ENCODE measurements at regions not wholly inside any gene's neighbourhood (a gene's known extent, or its start where the extent isn't known, plus 50 kb on each side); places are given as distances from the start of the nearest gene placed in this dataset.

GRCh38 chr2:234306426-234307173 lies 190.3 kb downstream of the ARL4C start:
- no peak for DNase-seq (ENCODE audit: low spot score)

GRCh38 chr2:234305846-234306245 lies 191.0 kb downstream of the ARL4C start:
- DNase-seq (ENCODE audit: low spot score) = no peak

- no peak for DNase-seq (ENCODE audit: low spot score)
Observed at GRCh38 chr2:234304950-234305349, 191.9 kb downstream of the ARL4C start.

GRCh38 chr2:234302664-234302991 lies 194.3 kb downstream of the ARL4C start:
- DNase-seq (ENCODE audit: low spot score) = no peak

GRCh38 chr2:234300932-234301823 lies 195.7 kb downstream of the ARL4C start:
- no peak for DNase-seq (ENCODE audit: low spot score)

- no peak for DNase-seq (ENCODE audit: low spot score)
Observed at GRCh38 chr2:234300391-234300925, 196.4 kb downstream of the ARL4C start.

- DNase-seq (ENCODE audit: low spot score) = no peak
Observed at GRCh38 chr2:234298918-234299317, 198.0 kb downstream of the ARL4C start.

GRCh38 chr2:234296991-234297390 lies 199.9 kb downstream of the ARL4C start:
- no peak for DNase-seq (ENCODE audit: low spot score)

- no peak for DNase-seq (ENCODE audit: low spot score)
Observed at GRCh38 chr2:234293973-234294372, 202.9 kb downstream of the ARL4C start.

- DNase-seq (ENCODE audit: low spot score) = no peak
Observed at GRCh38 chr2:234292962-234293243, 204.0 kb downstream of the ARL4C start.

- no peak for DNase-seq (ENCODE audit: low spot score)
Observed at GRCh38 chr2:234292205-234292961, 204.5 kb downstream of the ARL4C start.

GRCh38 chr2:234291765-234292204 lies 205.1 kb downstream of the ARL4C start:
- peak; percentile 51 for DNase-seq (ENCODE audit: low spot score)

GRCh38 chr2:234290671-234291070 lies 206.2 kb downstream of the ARL4C start:
- DNase-seq (ENCODE audit: low spot score) = peak; percentile 31

GRCh38 chr2:234289834-234290590 lies 206.9 kb downstream of the ARL4C start:
- DNase-seq (ENCODE audit: low spot score) = peak; percentile 46

GRCh38 chr2:234288974-234289455 lies 207.9 kb downstream of the ARL4C start:
- DNase-seq (ENCODE audit: low spot score) = peak; percentile 48

- DNase-seq (ENCODE audit: low spot score) = no peak
Observed at GRCh38 chr2:234287650-234288049, 209.2 kb downstream of the ARL4C start.

GRCh38 chr2:234286956-234287355 lies 209.9 kb downstream of the ARL4C start:
- DNase-seq (ENCODE audit: low spot score) = no peak

GRCh38 chr2:234286118-234286598 lies 210.7 kb downstream of the ARL4C start:
- no peak for DNase-seq (ENCODE audit: low spot score)

GRCh38 chr2:234285541-234285940 lies 211.3 kb downstream of the ARL4C start:
- no peak for DNase-seq (ENCODE audit: low spot score)

- DNase-seq (ENCODE audit: low spot score) = no peak
Observed at GRCh38 chr2:234279637-234280036, 217.2 kb downstream of the ARL4C start.

GRCh38 chr2:234278556-234279255 lies 218.2 kb downstream of the ARL4C start:
- no peak for DNase-seq (ENCODE audit: low spot score)

Data from kidney capillary endothelial cell (primary cell).